ENCODE measurements at regions not wholly inside any gene's neighbourhood (a gene's known extent, or its start where the extent isn't known, plus 50 kb on each side); places are given as distances from the start of the nearest gene placed in this dataset.

GRCh38 chr12:107395817-107396216 lies 289.8 kb upstream of the PWP1 start:
- TF ChIP-seq, protein P1, sequence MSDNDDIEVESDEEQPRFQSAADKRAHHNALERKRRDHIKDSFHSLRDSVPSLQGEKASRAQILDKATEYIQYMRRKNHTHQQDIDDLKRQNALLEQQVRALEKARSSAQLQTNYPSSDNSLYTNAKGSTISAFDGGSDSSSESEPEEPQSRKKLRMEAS (IDR thresholded peaks at IDR 0.05; ENCODE audit: insufficient read depth, insufficient read length): no peak
- no peak for TF ChIP-seq POLR2AphosphoS5 (IDR thresholded peaks at IDR 0.05; ENCODE audit: insufficient read depth, low read depth, low read length)
- no peak for TF ChIP-seq POLR2A (IDR thresholded peaks at IDR 0.05; ENCODE audit: low read depth, low read length)
- TF ChIP-seq, protein P2, sequence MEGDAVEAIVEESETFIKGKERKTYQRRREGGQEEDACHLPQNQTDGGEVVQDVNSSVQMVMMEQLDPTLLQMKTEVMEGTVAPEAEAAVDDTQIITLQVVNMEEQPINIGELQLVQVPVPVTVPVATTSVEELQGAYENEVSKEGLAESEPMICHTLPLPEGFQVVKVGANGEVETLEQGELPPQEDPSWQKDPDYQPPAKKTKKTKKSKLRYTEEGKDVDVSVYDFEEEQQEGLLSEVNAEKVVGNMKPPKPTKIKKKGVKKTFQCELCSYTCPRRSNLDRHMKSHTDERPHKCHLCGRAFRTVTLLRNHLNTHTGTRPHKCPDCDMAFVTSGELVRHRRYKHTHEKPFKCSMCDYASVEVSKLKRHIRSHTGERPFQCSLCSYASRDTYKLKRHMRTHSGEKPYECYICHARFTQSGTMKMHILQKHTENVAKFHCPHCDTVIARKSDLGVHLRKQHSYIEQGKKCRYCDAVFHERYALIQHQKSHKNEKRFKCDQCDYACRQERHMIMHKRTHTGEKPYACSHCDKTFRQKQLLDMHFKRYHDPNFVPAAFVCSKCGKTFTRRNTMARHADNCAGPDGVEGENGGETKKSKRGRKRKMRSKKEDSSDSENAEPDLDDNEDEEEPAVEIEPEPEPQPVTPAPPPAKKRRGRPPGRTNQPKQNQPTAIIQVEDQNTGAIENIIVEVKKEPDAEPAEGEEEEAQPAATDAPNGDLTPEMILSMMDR (IDR thresholded peaks at IDR 0.05; ENCODE audit: extremely low read depth in 1 of 2, insufficient read depth in 1 of 2, low read depth in 1 of 2, low read length in 2 of 2): no peak
- no peak for TF ChIP-seq JUN (IDR thresholded peaks at IDR 0.05; ENCODE audit: borderline replicate concordance, insufficient read depth, insufficient read length, low read depth)
- TF ChIP-seq EZH2 (IDR thresholded peaks at IDR 0.05; ENCODE audit: borderline replicate concordance, low read depth, low read length, severe bottlenecking): no peak
- no peak for TF ChIP-seq GATA2 (IDR thresholded peaks at IDR 0.05; ENCODE audit: insufficient read depth, insufficient read length, low read depth, low read length)
- TF ChIP-seq FOS (IDR thresholded peaks at IDR 0.05; ENCODE audit: borderline replicate concordance, insufficient read depth, low read length): no peak
